HG03095 (cell line): ENCODE measurements at regions not wholly inside any gene's neighbourhood (a gene's known extent, or its start where the extent isn't known, plus 50 kb on each side); places are given as distances from the start of the nearest gene placed in this dataset.

Source experiments
- ATAC-seq: cut with Tn5 transposase; IDR thresholded peaks from one replicate; pipeline ENCODE4 v1.9.1; 2021; ENCODE audit warnings: moderate library complexity; ENCODE audit not compliant: unreplicated experiment

DNA sequence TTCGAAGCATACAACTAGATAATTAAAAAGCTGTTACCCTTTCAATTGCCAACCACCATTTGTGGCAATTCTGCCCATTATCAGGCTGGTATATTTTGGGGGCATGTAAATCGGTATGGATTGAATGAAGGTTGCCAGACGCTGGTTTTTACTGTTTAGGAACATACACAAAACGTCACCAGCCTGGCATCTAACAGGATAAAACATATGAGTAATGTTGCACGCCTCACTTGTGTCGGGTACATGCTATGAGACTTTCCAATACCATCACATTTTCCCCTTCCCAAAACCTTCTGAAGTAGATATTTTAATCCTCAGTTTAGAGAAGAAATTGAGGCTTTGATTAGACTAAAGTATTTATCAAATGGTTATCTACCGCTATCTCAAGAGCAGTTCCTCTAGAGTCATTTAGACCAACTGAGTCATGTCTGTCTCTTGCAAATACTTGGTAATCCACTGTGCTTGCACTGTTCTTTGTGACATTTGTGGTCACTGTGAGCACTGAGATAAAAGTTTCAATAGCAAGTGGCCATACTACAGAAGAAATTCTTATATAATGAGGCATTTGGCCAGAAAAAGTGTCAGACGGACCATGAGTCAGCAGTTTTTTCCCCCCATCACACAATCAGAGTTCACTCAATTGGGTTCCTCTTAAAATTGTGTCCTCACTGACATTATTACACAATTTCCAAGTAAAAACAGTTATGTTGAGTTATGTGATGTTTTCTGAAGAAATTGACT is 498.7 kb downstream of the NXPH1 start:
- no peak for ATAC-seq

GRCh38 chr7:8932751-8933150 is 499.3 kb downstream of the NXPH1 start:
- ATAC-seq, result no peak

GRCh38 chr7:8937204-8937603 is 503.8 kb downstream of the NXPH1 start:
- ATAC-seq, result no peak

DNA sequence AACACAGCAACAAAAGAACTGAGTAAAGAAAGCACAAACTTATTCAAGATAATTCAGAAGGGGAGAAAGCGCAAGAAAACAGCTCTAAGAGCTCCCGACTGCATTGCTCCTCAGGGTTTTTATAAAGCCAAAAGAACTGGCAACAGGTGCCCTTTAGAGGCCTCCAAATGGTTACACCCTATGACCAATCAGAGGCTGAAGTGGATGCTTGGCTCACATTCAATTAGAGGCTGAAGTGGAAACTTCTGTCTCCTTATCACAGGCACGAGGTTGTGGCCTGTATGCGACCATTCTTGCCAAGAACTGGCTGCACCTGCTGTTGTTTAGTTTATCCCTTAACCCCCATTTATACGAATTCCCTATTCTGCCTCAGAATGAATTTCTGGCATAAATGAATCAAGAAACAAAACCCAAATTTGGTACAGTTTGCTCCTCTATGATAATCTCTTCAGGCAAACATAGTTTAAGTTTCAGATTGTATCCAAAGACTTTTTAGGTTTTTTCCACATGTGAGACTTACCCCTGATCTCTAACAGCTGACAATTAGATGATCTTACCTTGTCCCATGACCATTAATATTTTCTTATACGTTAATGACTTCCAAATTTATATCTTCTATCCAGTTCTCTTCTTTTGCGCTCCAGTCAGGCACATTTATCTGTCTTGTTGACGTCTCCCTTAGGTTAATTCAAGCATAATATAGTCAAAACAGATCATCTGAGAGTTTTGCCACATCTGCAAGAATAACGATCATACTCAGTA is 504.8 kb downstream of the NXPH1 start:
- no peak for ATAC-seq

DNA sequence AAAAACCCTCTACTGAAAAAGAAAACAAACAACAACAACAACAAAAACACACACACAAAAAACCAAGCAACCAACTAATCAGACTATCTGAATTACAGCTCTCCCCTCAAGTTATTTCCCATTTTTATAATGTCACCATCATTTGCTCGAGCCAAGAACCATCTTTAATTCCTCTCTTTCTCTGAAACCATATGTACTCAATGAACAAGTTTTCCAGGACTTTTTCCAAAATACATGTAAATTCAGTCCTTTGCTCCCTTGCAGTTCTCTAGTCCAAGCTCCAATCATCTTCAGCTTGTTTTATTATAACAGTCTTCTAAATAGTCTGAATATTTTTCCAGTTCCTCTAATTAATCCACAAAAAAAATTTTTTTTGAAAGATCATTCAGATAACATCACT is 506.0 kb downstream of the NXPH1 start:
- ATAC-seq, result no peak

GRCh38 chr7:8963722-8964121 is 530.3 kb downstream of the NXPH1 start:
- no peak for ATAC-seq

GRCh38 chr7:8965177-8965576 is 531.8 kb downstream of the NXPH1 start:
- no peak for ATAC-seq

DNA sequence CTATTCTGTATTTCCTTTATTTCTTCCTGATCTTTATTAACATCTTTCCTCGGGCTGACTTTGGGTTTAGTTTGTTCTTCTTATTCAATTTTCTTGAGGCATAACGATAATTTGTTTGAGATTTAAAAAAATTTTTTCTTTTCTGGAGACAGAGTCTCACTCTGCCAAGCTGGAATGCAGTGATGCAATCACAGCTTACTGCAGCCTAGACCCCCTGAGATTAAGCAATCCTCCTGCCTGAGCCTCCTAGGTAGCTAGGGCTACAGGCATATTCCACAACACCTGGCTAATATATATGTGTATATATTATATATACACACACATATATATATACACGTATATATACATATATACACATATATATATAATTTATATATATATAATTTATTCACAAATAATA is 540.2 kb downstream of the NXPH1 start:
- no peak for ATAC-seq

GRCh38 chr7:8975681-8976080 is 542.3 kb downstream of the NXPH1 start:
- ATAC-seq, result no peak

- no peak for ATAC-seq
Observed at GRCh38 chr7:8982338-8982992, 549.1 kb downstream of the NXPH1 start.

GRCh38 chr7:8985255-8985654 is 551.8 kb downstream of the NXPH1 start:
- ATAC-seq, result no peak

- no peak for ATAC-seq
Observed at GRCh38 chr7:8988267-8988666, 554.9 kb downstream of the NXPH1 start.

DNA sequence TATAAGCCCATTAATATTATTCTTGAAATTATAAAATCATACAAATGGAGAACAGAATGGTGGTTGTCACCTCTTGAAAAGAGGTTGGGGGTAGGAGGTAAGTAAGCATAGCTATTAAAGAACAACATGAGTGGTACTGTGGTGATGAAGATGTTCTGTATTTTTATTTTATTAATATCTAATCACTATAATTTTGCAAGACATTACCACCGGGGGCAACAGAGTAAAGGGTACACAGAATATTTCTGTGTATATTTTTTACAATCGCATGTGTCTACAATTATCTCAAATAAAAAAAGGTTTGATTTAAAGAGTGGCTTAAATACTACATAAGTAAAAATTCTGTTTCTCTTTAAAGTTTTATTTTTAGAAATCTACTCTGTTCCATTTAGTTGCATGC is 557.8 kb downstream of the NXPH1 start:
- no peak for ATAC-seq

DNA sequence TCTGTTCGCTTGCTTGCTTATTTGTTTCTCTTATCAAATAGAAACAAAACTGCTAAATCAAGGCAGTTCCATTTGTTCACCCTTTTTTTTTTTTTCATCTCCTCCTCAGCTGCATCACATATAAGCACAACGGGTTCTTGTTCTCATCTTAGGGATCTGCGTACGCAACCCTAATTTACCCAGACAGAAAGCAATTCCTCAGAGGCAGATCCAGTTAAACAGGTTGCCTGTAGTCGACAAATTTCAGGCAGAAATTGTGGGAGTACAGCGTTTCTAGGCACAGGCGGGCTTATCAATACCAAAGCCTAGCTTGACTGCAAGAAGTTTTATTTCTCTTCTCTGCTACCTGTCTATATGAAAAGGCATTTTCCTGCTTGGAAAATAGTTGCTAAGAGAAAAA is 565.4 kb downstream of the NXPH1 start:
- ATAC-seq, result no peak

GRCh38 chr7:9013940-9014339 is 580.5 kb downstream of the NXPH1 start:
- no peak for ATAC-seq

GRCh38 chr7:9017286-9017685 is 583.9 kb downstream of the NXPH1 start:
- no peak for ATAC-seq

GRCh38 chr7:9022456-9022855 is 589.0 kb downstream of the NXPH1 start:
- no peak for ATAC-seq

GRCh38 chr7:9023675-9024294 is 590.4 kb downstream of the NXPH1 start:
- ATAC-seq, result no peak

- no peak for ATAC-seq
Observed at GRCh38 chr7:9026121-9026520, 592.7 kb downstream of the NXPH1 start.

DNA sequence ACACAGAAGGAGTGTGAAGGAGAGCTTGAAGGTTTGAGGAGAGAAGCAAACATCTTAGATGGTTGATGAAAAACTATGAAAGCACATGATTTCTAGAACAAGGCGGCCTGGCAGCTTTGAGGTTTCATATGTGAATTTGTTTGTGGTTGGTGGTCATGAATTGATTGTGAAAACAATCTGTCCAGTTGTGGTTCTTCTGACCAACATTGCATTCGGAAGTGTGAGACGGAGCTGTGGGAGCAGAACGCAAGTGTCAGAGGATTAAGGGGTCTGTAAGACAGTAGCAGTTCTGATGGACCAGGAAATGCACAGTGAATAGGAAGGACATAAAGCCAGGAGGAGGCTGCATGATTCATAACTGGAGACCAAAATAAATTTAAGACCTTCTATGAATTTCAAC is 594.6 kb downstream of the NXPH1 start:
- ATAC-seq, result no peak

DNA sequence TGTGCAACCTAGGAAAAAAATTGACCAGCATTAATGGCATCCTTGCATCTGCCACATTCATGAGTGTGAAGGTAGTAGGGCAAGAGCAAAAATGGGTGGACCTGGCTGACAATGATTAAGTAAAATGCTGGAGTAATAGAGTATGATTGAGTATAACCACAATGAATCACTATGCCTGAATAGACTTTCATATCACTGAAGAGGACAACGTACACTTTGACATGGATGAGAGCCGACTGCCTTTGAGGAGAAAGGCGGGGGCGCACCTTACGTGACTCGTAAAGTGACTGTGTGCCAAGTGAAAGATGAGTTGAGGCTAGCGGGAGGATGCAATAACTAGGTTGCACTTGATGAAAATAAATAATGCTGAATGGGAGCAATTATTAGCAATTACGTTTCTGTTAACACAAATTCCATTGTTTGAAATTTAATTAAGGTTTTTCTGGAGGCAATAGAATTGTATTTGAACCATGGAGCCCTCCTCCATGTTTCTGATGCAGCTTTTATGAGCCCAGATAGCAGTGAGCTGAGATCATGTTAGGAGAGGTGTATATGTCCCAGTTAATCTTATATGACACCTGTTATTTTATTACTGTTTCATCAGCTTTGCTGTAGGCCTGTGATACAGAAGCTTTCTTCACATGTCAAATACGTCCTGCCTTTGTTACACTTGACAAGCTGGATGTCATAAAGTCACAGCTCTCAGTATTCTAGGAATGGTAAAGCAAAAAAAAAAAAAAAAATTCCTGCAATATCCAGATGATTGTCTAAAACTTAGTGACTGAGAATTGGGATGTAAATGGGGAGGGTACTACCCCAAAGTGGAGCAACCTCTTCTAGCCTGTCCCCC is 596.5 kb downstream of the NXPH1 start:
- ATAC-seq, result no peak
